K562 (cell line): ENCODE measurements at regions not wholly inside any gene's neighbourhood (a gene's known extent, or its start where the extent isn't known, plus 50 kb on each side); places are given as distances from the start of the nearest gene placed in this dataset.

Experiments
- ATAC-seq: fragments of 200-7000 bp; cut with Tn5 transposase; 3 replicates; pipeline ENCODE4 v1.9.1; 2020; ENCODE audit warnings: moderate library complexity
- BruUV-seq: library from RNA; stranded (reverse); fragments of 400-500 nt; replicated peaks from 2 replicates; lab custom pipeline; 2021; lab: Mats Ljungman, UMichigan
- CTCF ChIA-PET: fragments of 300-600 bp; formaldehyde crosslinking; extraction: SDS; loops from one replicate; lab custom pipeline; 2021; ENCODE audit warnings: low intra/inter-chr PET ratio; lab: Yijun Ruan, JAX
- POLR2A ChIA-PET: fragments of 300-600, 350-650 bp; sonication (Branson Sonifier 250); formaldehyde crosslinking; extraction: SDS; loops from one replicate; lab custom pipeline; 2021; ENCODE audit warnings: antibody characterized with exemption, inconsistent platforms; lab: Yijun Ruan, JAX
- DNase-seq, 4 experiments: peaks; one replicate each; pipeline versions ENCODE4 v3.0.0 to v3.0.0-alpha.2; 2011 to 2018; ENCODE audit warnings: low spot score in 3 of 4, mixed read lengths in 3 of 4; ENCODE audit errors: extremely low read depth in 1 of 4
- FAIRE-seq: peaks from 2 replicates; lab custom pipeline; 2011; peaks lifted over from hg19 to GRCh38; lab: Jason Lieb, UNC
- H2AFZ ChIP-seq: 2 replicates; pipeline ENCODE4 v1.6.0; 2011; ENCODE audit warnings: low read depth, low read length, control low read depth, inconsistent platforms
- H3K27ac ChIP-seq: fragments of 200-600 bp; 3 replicates; pipeline ENCODE4 v1.8.0; 2011; ENCODE audit warnings: low read depth, mild to moderate bottlenecking, control low read depth, inconsistent platforms, low read length, moderate library complexity, mixed read lengths; ENCODE audit errors: extremely low read depth
- H3K27me3 ChIP-seq, 2 experiments: fragments of 300-600 bp in 1 of 2; 2 replicates in 1 of 2; 3 replicates in 1 of 2; pipeline versions ENCODE4 v1.6.0 to v1.8.0; 2011; ENCODE audit warnings: inconsistent platforms in 2 of 2, low read length in 2 of 2, mild to moderate bottlenecking in 1 of 2, mixed read lengths in 1 of 2, moderate library complexity in 1 of 2; ENCODE audit not compliant: control insufficient read depth in 2 of 2, insufficient read depth in 2 of 2
- H3K36me3 ChIP-seq: fragments of 300-600 bp; 3 replicates; pipeline ENCODE4 v1.8.0; 2011; ENCODE audit warnings: mild to moderate bottlenecking, low read length, inconsistent platforms; ENCODE audit not compliant: control insufficient read depth, insufficient read depth
- H3K4me1 ChIP-seq, 2 experiments: fragments of 200-600 bp in 1 of 2; replicated peaks in 1 of 2; 2 replicates in 1 of 2; 3 replicates in 1 of 2; pipeline versions ENCODE4 v1.5.1 to v1.8.0; 2011; ENCODE audit warnings: inconsistent platforms in 2 of 2, low read length in 2 of 2, mild to moderate bottlenecking in 1 of 2, mixed read lengths in 1 of 2, moderate library complexity in 1 of 2; ENCODE audit not compliant: control insufficient read depth in 2 of 2, insufficient read depth in 2 of 2
- H3K4me2 ChIP-seq: 2 replicates; pipeline ENCODE4 v1.6.1; 2011; ENCODE audit warnings: low read length, control low read depth, inconsistent platforms, mixed read lengths; ENCODE audit not compliant: insufficient read depth
- H3K4me3 ChIP-seq: fragments of 200-600 bp; sonication (generic), shearing (Covaris generic); 2 replicates; pipeline ENCODE4 v1.5.1; 2016; ENCODE audit warnings: control low read depth, inconsistent platforms
- H3K79me2 ChIP-seq: fragments of 200-600 bp; 3 replicates; pipeline ENCODE4 v1.8.0; 2011; ENCODE audit warnings: low read length, inconsistent platforms; ENCODE audit not compliant: control insufficient read depth, insufficient read depth
- H3K9ac ChIP-seq, 2 experiments: 2 replicates each; pipeline versions ENCODE4 v1.6.0 to v1.6.1; 2011; ENCODE audit warnings: low read depth in 2 of 2, low read length in 2 of 2, control low read depth in 1 of 2, inconsistent platforms in 1 of 2, mild to moderate bottlenecking in 1 of 2, mixed read lengths in 1 of 2; ENCODE audit not compliant: insufficient read depth in 1 of 2
- H3K9me1 ChIP-seq: one replicate; pipeline ENCODE4 v1.6.0; 2011; ENCODE audit warnings: inconsistent platforms, mild to moderate bottlenecking, low read length, moderate library complexity; ENCODE audit not compliant: control insufficient read depth, insufficient read depth
- H3K9me3 ChIP-seq: replicated peaks from 2 replicates; pipeline ENCODE4 v1.5.1; 2011; ENCODE audit warnings: low read depth, low read length, inconsistent platforms; ENCODE audit not compliant: control insufficient read depth, insufficient read depth
- H4K20me1 ChIP-seq: replicated peaks from 2 replicates; pipeline ENCODE4 v1.6.1; 2011; ENCODE audit warnings: low read length, inconsistent platforms, mixed read lengths; ENCODE audit not compliant: control insufficient read depth, insufficient read depth
- BRD4 ChIP-seq: fragments of 200-600 bp; sonication (generic); IDR thresholded peaks from 2 replicates; pipeline ENCODE4 v1.6.1; 2017; ENCODE audit warnings: inconsistent platforms
- C11orf30 ChIP-seq: fragments of 450-650 bp; IDR thresholded peaks from 2 replicates; pipeline ENCODE4 v1.6.1; 2016; ENCODE audit warnings: low read depth, mild to moderate bottlenecking
- CAMTA2 ChIP-seq: fragments of 250-450 bp; sonication (Bioruptor Pico); conservative IDR thresholded peaks from 2 replicates; pipeline ENCODE4 v1.5.1; 2022
- FOXP1 ChIP-seq: sonication (generic); formaldehyde crosslinking; IDR thresholded peaks from 2 replicates; pipeline ENCODE4 v1.8.0; 2022; ENCODE audit warnings: mild to moderate bottlenecking, missing genetic modification reagents
- GATAD2B ChIP-seq: fragments of 450-650 bp; IDR thresholded peaks from 2 replicates; pipeline ENCODE4 v1.6.1; 2017; ENCODE audit warnings: mild to moderate bottlenecking, borderline replicate concordance
- PHB ChIP-seq: fragments of 250-450 bp; sonication (Bioruptor Pico); IDR thresholded peaks from 2 replicates; pipeline ENCODE4 v1.5.0; 2021
- SMAD4 ChIP-seq: fragments of 250-450 bp; sonication (Bioruptor Pico); conservative IDR thresholded peaks from 2 replicates; pipeline ENCODE4 v1.8.0; 2021; ENCODE audit warnings: inconsistent platforms, mild to moderate bottlenecking, moderate library complexity
- TRIM28 ChIP-seq: fragments of 450-650 bp; IDR thresholded peaks from 2 replicates; pipeline ENCODE4 v1.6.1; 2017
- WGBS: fragments of 100-300 bp; shearing (Covaris generic); methylation state at CpG from one replicate; pipeline ENCODE4 v1.1.6; 2016; ENCODE audit warnings: low coverage, mixed read lengths; ENCODE audit not compliant: insufficient coverage; ENCODE audit errors: missing lambda C conversion rate; 5-methylcytosine and 5-hydroxymethylcytosine counted together
- in situ Hi-C: fragments of 300-500 bp; cut with MboI; formaldehyde crosslinking; loops from 4 replicates; pipeline ENCODE4 v1.15.0; 2018; ENCODE audit warnings: inconsistent platforms, mixed read lengths
- intact Hi-C: fragments of 100-400 bp; cut with micrococcal nuclease; formaldehyde crosslinking; loops from 2 replicates; pipeline ENCODE4 v1.14.2; 2022
- TF ChIP-seq, protein P1 (sequence below): fragments of 250-450 bp; sonication (Bioruptor Pico); IDR thresholded peaks from 2 replicates; pipeline ENCODE4 v1.9.0; 2021; ENCODE audit warnings: mild to moderate bottlenecking, inconsistent platforms
- TF ChIP-seq, protein P2 (sequence below): fragments of 250-450 bp; sonication (Bioruptor Pico); IDR thresholded peaks from 2 replicates; pipeline ENCODE4 v1.9.0; 2021; ENCODE audit warnings: mild to moderate bottlenecking
- TF ChIP-seq, protein P3 (sequence below): fragments of 450-650 bp; formaldehyde crosslinking; IDR thresholded peaks from 2 replicates; pipeline ENCODE4 v1.4.0; 2022; ENCODE audit warnings: missing genetic modification characterization
- TF ChIP-seq, protein P4 (sequence below): fragments of 450-650 bp; conservative IDR thresholded peaks from 2 replicates; pipeline ENCODE4 v1.6.1; 2016; ENCODE audit warnings: missing genetic modification characterization, low read depth, mild to moderate bottlenecking, control low read depth, missing compliant biosample characterization
- TF ChIP-seq, protein P5 (sequence below): IDR thresholded peaks from 3 replicates; pipeline ENCODE4 v1.6.1; 2011; ENCODE audit warnings: borderline replicate concordance, mild to moderate bottlenecking; ENCODE audit not compliant: insufficient read length, insufficient read depth

DNA sequence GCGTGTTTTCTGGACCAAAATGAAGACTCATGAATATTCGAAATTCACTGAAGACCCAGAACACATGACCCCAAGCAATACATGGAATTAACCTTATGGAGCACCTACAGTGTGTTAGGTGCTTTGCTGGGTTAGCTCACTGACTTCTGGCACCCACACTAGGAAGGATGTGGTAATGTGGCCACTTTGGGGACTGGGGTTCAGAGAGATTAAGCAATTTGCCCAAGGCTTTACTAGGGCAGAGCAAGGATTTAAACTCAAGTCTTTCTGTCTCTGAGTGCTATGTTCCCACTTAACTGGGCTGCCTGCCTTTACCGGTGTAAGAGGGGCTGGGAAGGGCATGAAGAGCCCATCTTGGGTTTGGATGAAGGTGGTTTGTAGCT, 162.0 kb upstream of the ATP6AP2 start:
- no peaks in the 10 kb centered on the region for H3K79me2 ChIP-seq
- POLR2A ChIA-PET: interaction anchor here (0.6 kb wide), 1 partner anchor 20 kb away, joined by 3 read pairs; no protein-coding TSS in a partner anchor
- WGBS: 18% methylated on average over 3 of the region's 3 CpGs
- FAIRE-seq: no peak
- in situ Hi-C loops (no loop called here), intact Hi-C loops (no loop called here)
- ATAC-seq: no peak
- H3K9me1 ChIP-seq: no peaks in the 10 kb centered on the region
- TF ChIP-seq, protein P1, sequence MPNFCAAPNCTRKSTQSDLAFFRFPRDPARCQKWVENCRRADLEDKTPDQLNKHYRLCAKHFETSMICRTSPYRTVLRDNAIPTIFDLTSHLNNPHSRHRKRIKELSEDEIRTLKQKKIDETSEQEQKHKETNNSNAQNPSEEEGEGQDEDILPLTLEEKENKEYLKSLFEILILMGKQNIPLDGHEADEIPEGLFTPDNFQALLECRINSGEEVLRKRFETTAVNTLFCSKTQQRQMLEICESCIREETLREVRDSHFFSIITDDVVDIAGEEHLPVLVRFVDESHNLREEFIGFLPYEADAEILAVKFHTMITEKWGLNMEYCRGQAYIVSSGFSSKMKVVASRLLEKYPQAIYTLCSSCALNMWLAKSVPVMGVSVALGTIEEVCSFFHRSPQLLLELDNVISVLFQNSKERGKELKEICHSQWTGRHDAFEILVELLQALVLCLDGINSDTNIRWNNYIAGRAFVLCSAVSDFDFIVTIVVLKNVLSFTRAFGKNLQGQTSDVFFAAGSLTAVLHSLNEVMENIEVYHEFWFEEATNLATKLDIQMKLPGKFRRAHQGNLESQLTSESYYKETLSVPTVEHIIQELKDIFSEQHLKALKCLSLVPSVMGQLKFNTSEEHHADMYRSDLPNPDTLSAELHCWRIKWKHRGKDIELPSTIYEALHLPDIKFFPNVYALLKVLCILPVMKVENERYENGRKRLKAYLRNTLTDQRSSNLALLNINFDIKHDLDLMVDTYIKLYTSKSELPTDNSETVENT (CRISPR knock-in tag): no peak
- TF ChIP-seq GATAD2B (no peak), TRIM28 (no peak), FOXP1 (no peak), PHB (no peak), SMAD4 (no peak), C11orf30 (no peak), BRD4 (no peak), CAMTA2 (CRISPR knock-in tag) (no peak)
- TF ChIP-seq, protein P2, sequence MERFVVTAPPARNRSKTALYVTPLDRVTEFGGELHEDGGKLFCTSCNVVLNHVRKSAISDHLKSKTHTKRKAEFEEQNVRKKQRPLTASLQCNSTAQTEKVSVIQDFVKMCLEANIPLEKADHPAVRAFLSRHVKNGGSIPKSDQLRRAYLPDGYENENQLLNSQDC (CRISPR knock-in tag): no peak
- TF ChIP-seq, protein P3, sequence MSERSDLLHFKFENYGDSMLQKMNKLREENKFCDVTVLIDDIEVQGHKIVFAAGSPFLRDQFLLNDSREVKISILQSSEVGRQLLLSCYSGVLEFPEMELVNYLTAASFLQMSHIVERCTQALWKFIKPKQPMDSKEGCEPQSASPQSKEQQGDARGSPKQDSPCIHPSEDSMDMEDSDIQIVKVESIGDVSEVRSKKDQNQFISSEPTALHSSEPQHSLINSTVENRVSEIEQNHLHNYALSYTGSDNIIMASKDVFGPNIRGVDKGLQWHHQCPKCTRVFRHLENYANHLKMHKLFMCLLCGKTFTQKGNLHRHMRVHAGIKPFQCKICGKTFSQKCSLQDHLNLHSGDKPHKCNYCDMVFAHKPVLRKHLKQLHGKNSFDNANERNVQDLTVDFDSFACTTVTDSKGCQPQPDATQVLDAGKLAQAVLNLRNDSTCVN (CRISPR knock-in tag): no peak
- TF ChIP-seq, protein P4, sequence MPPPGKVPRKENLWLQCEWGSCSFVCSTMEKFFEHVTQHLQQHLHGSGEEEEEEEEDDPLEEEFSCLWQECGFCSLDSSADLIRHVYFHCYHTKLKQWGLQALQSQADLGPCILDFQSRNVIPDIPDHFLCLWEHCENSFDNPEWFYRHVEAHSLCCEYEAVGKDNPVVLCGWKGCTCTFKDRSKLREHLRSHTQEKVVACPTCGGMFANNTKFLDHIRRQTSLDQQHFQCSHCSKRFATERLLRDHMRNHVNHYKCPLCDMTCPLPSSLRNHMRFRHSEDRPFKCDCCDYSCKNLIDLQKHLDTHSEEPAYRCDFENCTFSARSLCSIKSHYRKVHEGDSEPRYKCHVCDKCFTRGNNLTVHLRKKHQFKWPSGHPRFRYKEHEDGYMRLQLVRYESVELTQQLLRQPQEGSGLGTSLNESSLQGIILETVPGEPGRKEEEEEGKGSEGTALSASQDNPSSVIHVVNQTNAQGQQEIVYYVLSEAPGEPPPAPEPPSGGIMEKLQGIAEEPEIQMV (tag): no peak
- TF ChIP-seq, protein P5, sequence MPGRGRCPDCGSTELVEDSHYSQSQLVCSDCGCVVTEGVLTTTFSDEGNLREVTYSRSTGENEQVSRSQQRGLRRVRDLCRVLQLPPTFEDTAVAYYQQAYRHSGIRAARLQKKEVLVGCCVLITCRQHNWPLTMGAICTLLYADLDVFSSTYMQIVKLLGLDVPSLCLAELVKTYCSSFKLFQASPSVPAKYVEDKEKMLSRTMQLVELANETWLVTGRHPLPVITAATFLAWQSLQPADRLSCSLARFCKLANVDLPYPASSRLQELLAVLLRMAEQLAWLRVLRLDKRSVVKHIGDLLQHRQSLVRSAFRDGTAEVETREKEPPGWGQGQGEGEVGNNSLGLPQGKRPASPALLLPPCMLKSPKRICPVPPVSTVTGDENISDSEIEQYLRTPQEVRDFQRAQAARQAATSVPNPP: no peak
- no peaks in the 10 kb centered on the region for H3K27me3 ChIP-seq
- DNase-seq: no peak
- CTCF ChIA-PET: no interaction called here
- no peaks in the 10 kb centered on the region; the same call in 1 of the 2 replicates for H4K20me1 ChIP-seq
- H3K4me3 ChIP-seq: no peak overlapping the region
- BruUV-seq: no TSS peak
- no peaks in the 10 kb centered on the region for H3K4me1 ChIP-seq
- no peaks in the 10 kb centered on the region for H3K9me3 ChIP-seq
- H3K4me2 ChIP-seq: no peak overlapping the region
- H3K9ac ChIP-seq: no peak overlapping the region
- no peaks in the 10 kb centered on the region for H3K36me3 ChIP-seq
- H2AFZ ChIP-seq: no peak overlapping the region
- no peak overlapping the region for H3K27ac ChIP-seq
